ENCODE measurements at regions not wholly inside any gene's neighbourhood (a gene's known extent, or its start where the extent isn't known, plus 50 kb on each side); places are given as distances from the start of the nearest gene placed in this dataset.

- no peaks in the 10 kb centered on the region for H4K20me1 ChIP-seq (ENCODE audit: insufficient read depth)
- no peaks in the 10 kb centered on the region for H3K9me3 ChIP-seq (ENCODE audit: control insufficient read depth in 1 of 2, insufficient read depth in 1 of 2, low read depth in 1 of 2, low read length in 2 of 2)
- peaks cover 90% of the 10 kb centered on the region for H3K27me3 ChIP-seq (ENCODE audit: insufficient read depth, low read length)
- intact Hi-C loops (cut with micrococcal nuclease): loop anchor here (1.0 to 5.0 kb wide), 2 partner anchors 203 to 519 kb away; no protein-coding TSS in a partner anchor
- no peak for DNase-seq (ENCODE audit: low read depth, low spot score)
- H3K9me2 ChIP-seq (ENCODE audit: insufficient read depth): no peaks in the 10 kb centered on the region
- TF ChIP-seq MAX (IDR thresholded peaks at IDR 0.05): no peak
- POLR2A ChIA-PET: no interaction called here
- H3K4me1 ChIP-seq (ENCODE audit: control insufficient read depth in 1 of 2, insufficient read depth in 2 of 2, low read length in 2 of 2): no peaks in the 10 kb centered on the region
- BruUV-seq (replicated peaks): no TSS peak
- no peaks in the 10 kb centered on the region for H3K79me2 ChIP-seq (ENCODE audit: insufficient read depth, low read length)
- H3K27ac ChIP-seq (ENCODE audit: low read depth, low read length): no peak overlapping the region
- H3K4me3 ChIP-seq (replicated peaks in 1 of 2; ENCODE audit: low read depth in 1 of 2, low read length in 2 of 2): no peak overlapping the region
- ATAC-seq: no peak
- no peak overlapping the region for H3K4me2 ChIP-seq (ENCODE audit: low read length)
- CTCF ChIA-PET: interaction anchor here (0.6 to 9.3 kb wide), 5 partner anchors 84 to 520 kb away, joined by 3 to 116 read pairs (median 6); no protein-coding TSS in a partner anchor
- H2AFZ ChIP-seq (ENCODE audit: low read depth, low read length, poor library complexity, severe bottlenecking): no peak overlapping the region
- no peaks in the 10 kb centered on the region for H3K36me3 ChIP-seq (ENCODE audit: control insufficient read depth in 1 of 2, insufficient read depth in 2 of 2, low read length in 2 of 2)
- RAD21 ChIA-PET (ENCODE audit: low non-redundant PET in 1 of 2, low total read pairs in 2 of 2, uncharacterized antibody in 2 of 2, unreplicated experiment in 2 of 2): interaction anchor here (1.1 to 3.7 kb wide), 3 partner anchors 200 to 203 kb away, joined by 4 to 17 read pairs (median 5); no protein-coding TSS in a partner anchor
- H3K9ac ChIP-seq (ENCODE audit: low read length): no peak overlapping the region
These were observed 114.1 kb downstream of the ENGASE start for GRCh38 chr17:79188685-79189084.

DNA sequence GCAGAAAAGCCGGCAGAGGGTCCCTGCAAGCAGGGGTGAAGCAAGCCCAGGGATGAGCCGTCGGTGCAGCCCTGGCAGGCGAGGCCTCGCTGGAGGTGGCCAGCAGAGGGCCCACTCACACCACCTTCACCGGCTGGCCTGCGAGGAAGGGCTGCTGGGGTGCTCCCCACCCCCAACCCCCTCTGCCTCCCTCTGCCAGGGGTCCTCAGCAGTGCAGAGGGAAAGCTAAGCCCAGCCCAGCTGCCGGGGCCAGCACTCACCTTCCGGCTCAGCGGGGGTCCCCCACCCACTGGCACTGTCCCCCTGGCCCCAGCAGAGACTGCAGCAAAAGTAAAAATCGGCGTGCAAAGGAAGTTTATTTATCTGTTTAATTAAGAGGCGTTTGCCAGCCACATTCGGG, 113.4 kb downstream of the ENGASE start:
- Histone ChIP-seq H3K27me3 (ENCODE audit: insufficient read depth, low read length) (peaks cover 84% of the 10 kb centered on the region), H3K9me2 (ENCODE audit: insufficient read depth) (no peaks in the 10 kb centered on the region), H3K9ac (ENCODE audit: low read length) (no peak overlapping the region), H2AFZ (ENCODE audit: low read depth, low read length, poor library complexity, severe bottlenecking) (no peak overlapping the region), H3K4me1 (ENCODE audit: control insufficient read depth in 1 of 2, insufficient read depth in 2 of 2, low read length in 2 of 2) (no peaks in the 10 kb centered on the region), H3K9me3 (ENCODE audit: control insufficient read depth in 1 of 2, insufficient read depth in 1 of 2, low read depth in 1 of 2, low read length in 2 of 2) (no peaks in the 10 kb centered on the region), H3K4me3 (replicated peaks in 1 of 2; ENCODE audit: low read depth in 1 of 2, low read length in 2 of 2) (no peak overlapping the region), H4K20me1 (ENCODE audit: insufficient read depth) (no peaks in the 10 kb centered on the region), H3K79me2 (ENCODE audit: insufficient read depth, low read length) (no peaks in the 10 kb centered on the region), H3K4me2 (ENCODE audit: low read length) (no peak overlapping the region), H3K36me3 (ENCODE audit: control insufficient read depth in 1 of 2, insufficient read depth in 2 of 2, low read length in 2 of 2) (no peaks in the 10 kb centered on the region), H3K27ac (ENCODE audit: low read depth, low read length) (no peak overlapping the region)
- POLR2A ChIA-PET: no interaction called here
- DNase-seq (ENCODE audit: low read depth, low spot score) (peak; percentile 10), ATAC-seq (peak; percentile 88)
- BruUV-seq (replicated peaks): no TSS peak
- intact Hi-C loops (cut with micrococcal nuclease): loop anchor here (1.0 to 5.0 kb wide), 2 partner anchors 203 to 519 kb away; no protein-coding TSS in a partner anchor
- TF ChIP-seq EZH2 (IDR thresholded peaks at IDR 0.05) (no peak), RAD21 (IDR thresholded peaks at IDR 0.05; ENCODE audit: low read depth) (peak; percentile 91)
- TF ChIP-seq, protein P1, sequence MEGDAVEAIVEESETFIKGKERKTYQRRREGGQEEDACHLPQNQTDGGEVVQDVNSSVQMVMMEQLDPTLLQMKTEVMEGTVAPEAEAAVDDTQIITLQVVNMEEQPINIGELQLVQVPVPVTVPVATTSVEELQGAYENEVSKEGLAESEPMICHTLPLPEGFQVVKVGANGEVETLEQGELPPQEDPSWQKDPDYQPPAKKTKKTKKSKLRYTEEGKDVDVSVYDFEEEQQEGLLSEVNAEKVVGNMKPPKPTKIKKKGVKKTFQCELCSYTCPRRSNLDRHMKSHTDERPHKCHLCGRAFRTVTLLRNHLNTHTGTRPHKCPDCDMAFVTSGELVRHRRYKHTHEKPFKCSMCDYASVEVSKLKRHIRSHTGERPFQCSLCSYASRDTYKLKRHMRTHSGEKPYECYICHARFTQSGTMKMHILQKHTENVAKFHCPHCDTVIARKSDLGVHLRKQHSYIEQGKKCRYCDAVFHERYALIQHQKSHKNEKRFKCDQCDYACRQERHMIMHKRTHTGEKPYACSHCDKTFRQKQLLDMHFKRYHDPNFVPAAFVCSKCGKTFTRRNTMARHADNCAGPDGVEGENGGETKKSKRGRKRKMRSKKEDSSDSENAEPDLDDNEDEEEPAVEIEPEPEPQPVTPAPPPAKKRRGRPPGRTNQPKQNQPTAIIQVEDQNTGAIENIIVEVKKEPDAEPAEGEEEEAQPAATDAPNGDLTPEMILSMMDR (IDR thresholded peaks at IDR 0.05 in 2 of 3, conservative IDR thresholded peaks at IDR 0.05 in 1 of 3; ENCODE audit: borderline replicate concordance in 1 of 3, insufficient read depth in 1 of 3, low read depth in 2 of 3, low read length in 2 of 3): peak; percentile 81 to 92 (median 89)
- CTCF ChIA-PET: interaction anchor here (1.2 to 9.3 kb wide), 4 partner anchors 84 to 213 kb away, joined by 3 to 116 read pairs (median 23); no protein-coding TSS in a partner anchor
- RAD21 ChIA-PET (ENCODE audit: low non-redundant PET in 1 of 2, low total read pairs in 2 of 2, uncharacterized antibody in 2 of 2, unreplicated experiment in 2 of 2): interaction anchor here (0.8 to 3.7 kb wide), 6 partner anchors 193 to 205 kb away, joined by 3 to 17 read pairs (median 4); no protein-coding TSS in a partner anchor
